ENCODE measurements at regions not wholly inside any gene's neighbourhood (a gene's known extent, or its start where the extent isn't known, plus 50 kb on each side); places are given as distances from the start of the nearest gene placed in this dataset.

- H3K4me1 ChIP-seq: peaks cover 56% of the 10 kb centered on the region
Observed at GRCh38 chr2:181398000-181398399, 59.2 kb upstream of the ITGA4 start.

DNA sequence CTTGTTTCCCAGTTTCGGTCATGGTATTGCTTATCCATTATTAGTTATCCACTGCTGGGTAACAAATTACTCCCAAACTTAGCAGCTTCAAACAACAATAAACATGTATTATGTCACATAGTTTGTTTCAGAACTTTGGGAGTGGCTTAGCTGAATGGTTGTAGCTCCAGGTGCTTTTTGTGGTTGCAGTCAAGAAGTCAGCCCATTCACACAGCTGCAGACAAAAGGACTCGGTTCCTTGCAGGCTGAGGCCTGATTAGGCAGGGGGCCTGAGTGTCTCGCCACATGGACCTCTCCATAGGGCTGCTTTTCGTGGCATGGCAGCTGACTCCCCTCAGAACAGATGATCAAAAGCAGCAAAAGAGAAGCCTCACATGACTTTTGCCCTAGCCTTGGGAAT lies 58.2 kb upstream of the ITGA4 start:
- Histone ChIP-seq H3K27me3 (no peaks in the 10 kb centered on the region), H3K9ac (no peak overlapping the region), H3K27ac (peak overlapping the region; percentile 44), H3K9me3 (peaks cover 7% of the 10 kb centered on the region), H3K4me1 (peaks cover 47% of the 10 kb centered on the region), H4K20me1 (no peaks in the 10 kb centered on the region), H3K4me3 (no peak overlapping the region), H3K4me2 (peak overlapping the region; percentile 22; the same call in 1 of the 2 replicates), H3K36me3 (no peaks in the 10 kb centered on the region)
- TF ChIP-seq Cebpa-rat (IDR thresholded peaks at IDR 0.05): no peak

More at GRCh38 chr2:181398000-181398399, 59.2 kb upstream of the ITGA4 start:
- Histone ChIP-seq H3K27ac (no peak overlapping the region), H3K9me3 (peaks cover 7% of the 10 kb centered on the region), H3K4me2 (no peak overlapping the region), H3K27me3 (no peaks in the 10 kb centered on the region), H4K20me1 (no peaks in the 10 kb centered on the region), H3K9ac (no peak overlapping the region), H3K36me3 (no peaks in the 10 kb centered on the region), H3K4me3 (no peak overlapping the region)
- no peak for TF ChIP-seq Cebpa-rat (IDR thresholded peaks at IDR 0.05)

DNA sequence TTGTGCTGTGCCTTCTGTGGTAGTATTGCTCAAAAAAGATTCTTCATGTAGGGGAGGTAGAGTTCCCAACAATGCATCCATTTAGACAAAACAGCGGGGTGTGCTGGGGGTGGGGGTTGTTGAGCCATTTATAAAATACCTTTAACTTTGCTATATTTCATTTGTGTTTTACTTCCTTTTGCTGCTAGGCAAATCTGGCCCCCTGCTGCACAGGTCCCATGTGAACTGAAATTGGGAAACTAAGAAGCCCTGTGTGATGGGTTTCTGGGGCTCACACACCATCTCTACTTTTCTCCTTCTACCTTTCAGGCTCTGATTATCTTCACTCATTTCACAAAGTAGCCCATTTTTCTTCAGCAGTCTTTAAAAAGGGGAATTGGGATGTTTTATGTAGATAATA lies 52.7 kb upstream of the ITGA4 start:
- no peaks in the 10 kb centered on the region for H3K27me3 ChIP-seq
- TF ChIP-seq Cebpa-rat (IDR thresholded peaks at IDR 0.05): no peak
- no peak overlapping the region for H3K27ac ChIP-seq
- H3K9ac ChIP-seq: no peak overlapping the region
- peaks cover 10% of the 10 kb centered on the region; the same call in 1 of the 2 replicates for H3K9me3 ChIP-seq
- H3K4me2 ChIP-seq: peak overlapping the region; percentile 32
- H4K20me1 ChIP-seq: no peaks in the 10 kb centered on the region
- H3K36me3 ChIP-seq: no peaks in the 10 kb centered on the region
- H3K4me1 ChIP-seq: peaks cover 41% of the 10 kb centered on the region
- H3K4me3 ChIP-seq: no peak overlapping the region

GRCh38 chr2:181407171-181407570 lies 50.0 kb upstream of the ITGA4 start:
- Histone ChIP-seq H3K27me3 (no peaks in the 10 kb centered on the region), H3K9ac (no peak overlapping the region), H3K9me3 (peaks cover 10% of the 10 kb centered on the region; the same call in 1 of the 2 replicates), H3K36me3 (no peaks in the 10 kb centered on the region; the same call in 1 of the 2 replicates), H3K4me3 (no peak overlapping the region), H3K4me1 (peaks cover 66% of the 10 kb centered on the region), H4K20me1 (no peaks in the 10 kb centered on the region), H3K27ac (peak overlapping the region; percentile 46; the same call in 1 of the 2 replicates), H3K4me2 (peak overlapping the region; percentile 50)
- TF ChIP-seq Cebpa-rat (IDR thresholded peaks at IDR 0.05): no peak

Data from BLaER1 (cell line).